GM12878 (cell line): ENCODE measurements at regions not wholly inside any gene's neighbourhood (a gene's known extent, or its start where the extent isn't known, plus 50 kb on each side); places are given as distances from the start of the nearest gene placed in this dataset.

Experiments
- ATAC-seq: fragments of 200-7000 bp; cut with Tn5 transposase; 3 replicates; pipeline ENCODE4 v1.9.1; 2020; ENCODE audit warnings: mild to moderate bottlenecking, moderate library complexity
- BruUV-seq: library from RNA; stranded (reverse); fragments of 400-500 nt; replicated peaks from 2 replicates; lab custom pipeline; 2021; lab: Mats Ljungman, UMichigan
- CTCF ChIA-PET: fragments of 300-600 bp; sonication (Branson Sonifier 250); formaldehyde crosslinking; extraction: SDS; loops from one replicate; lab custom pipeline; 2021; ENCODE audit warnings: inconsistent platforms; lab: Yijun Ruan, JAX
- POLR2A ChIA-PET: fragments of 350-600 bp; formaldehyde crosslinking; extraction: SDS; loops from one replicate; lab custom pipeline; 2021; ENCODE audit warnings: inconsistent platforms; lab: Charles Lee
- RAD21 ChIA-PET: fragments of 300-600 bp; sonication (Branson Sonifier 250); formaldehyde crosslinking; loops from one replicate; lab custom pipeline; 2023; ENCODE audit warnings: antibody characterized with exemption; ENCODE audit not compliant: unreplicated experiment; lab: Charles Lee
- SMC1A ChIA-PET: fragments of 300-600 bp; sonication (Branson Sonifier 250); formaldehyde crosslinking; loops from one replicate; lab custom pipeline; 2023; ENCODE audit not compliant: unreplicated experiment, uncharacterized antibody; lab: Charles Lee
- DNase-seq: peaks from one replicate; pipeline ENCODE4 v3.0.0-alpha.2; 2011; ENCODE audit warnings: low read depth, low spot score
- FAIRE-seq: peaks from 3 replicates; lab custom pipeline; 2011; peaks lifted over from hg19 to GRCh38; lab: Jason Lieb, UNC
- H2AFZ ChIP-seq: 2 replicates; pipeline ENCODE4 v1.6.0; 2011; ENCODE audit warnings: low read depth, low read length, control low read depth; ENCODE audit not compliant: control insufficient read depth
- H3K27ac ChIP-seq: 2 replicates; pipeline ENCODE4 v1.5.1; 2011; ENCODE audit warnings: control low read depth; ENCODE audit not compliant: control insufficient read depth, insufficient read depth
- H3K27me3 ChIP-seq, 2 experiments: replicated peaks in 1 of 2; 2 replicates each; pipeline versions ENCODE4 v1.6.0 to v1.6.1; 2011; ENCODE audit warnings: low read length in 1 of 2; ENCODE audit not compliant: control insufficient read depth in 2 of 2, insufficient read depth in 2 of 2
- H3K36me3 ChIP-seq, 2 experiments: 2 replicates each; pipeline ENCODE4 v1.5.1; 2011; ENCODE audit warnings: low read length in 1 of 2; ENCODE audit not compliant: control insufficient read depth in 2 of 2, insufficient read depth in 2 of 2
- H3K4me1 ChIP-seq: 2 replicates; pipeline ENCODE4 v1.6.1; 2011; ENCODE audit warnings: mild to moderate bottlenecking, low read length, moderate library complexity, mixed read lengths; ENCODE audit not compliant: control insufficient read depth, insufficient read depth
- H3K4me2 ChIP-seq: 2 replicates; pipeline ENCODE4 v1.6.0; 2011; ENCODE audit warnings: control low read depth; ENCODE audit not compliant: control insufficient read depth, insufficient read depth
- H3K4me3 ChIP-seq: fragments of 200-600 bp; sonication (generic); 2 replicates; pipeline ENCODE4 v1.5.1; 2016
- H3K79me2 ChIP-seq: 2 replicates; pipeline ENCODE4 v1.6.0; 2011; ENCODE audit warnings: low read length; ENCODE audit not compliant: control insufficient read depth, insufficient read depth
- H3K9ac ChIP-seq: 2 replicates; pipeline ENCODE4 v1.8.0; 2011; ENCODE audit warnings: low read length, control low read depth, mixed read lengths; ENCODE audit not compliant: control insufficient read depth, insufficient read depth
- H3K9me3 ChIP-seq: replicated peaks from 3 replicates; pipeline ENCODE4 v1.5.1; 2011; ENCODE audit warnings: mild to moderate bottlenecking, low read length; ENCODE audit not compliant: control insufficient read depth, insufficient read depth
- H4K20me1 ChIP-seq: 2 replicates; pipeline ENCODE4 v1.6.0; 2011; ENCODE audit not compliant: control insufficient read depth, insufficient read depth
- CHD2 ChIP-seq: IDR thresholded peaks from 2 replicates; pipeline ENCODE4 v1.6.1; 2011; ENCODE audit warnings: low read depth, low read length, improper control_type of control experiment, borderline replicate concordance
- POLR2AphosphoS5 ChIP-seq: IDR thresholded peaks from 2 replicates; pipeline ENCODE4 v1.6.1; 2011; ENCODE audit warnings: mild to moderate bottlenecking, low read length, inconsistent platforms
- SUPT20H ChIP-seq: IDR thresholded peaks from 2 replicates; pipeline ENCODE4 v1.6.1; 2011; ENCODE audit warnings: low read depth, mild to moderate bottlenecking, low read length, moderate library complexity, borderline replicate concordance; ENCODE audit not compliant: control insufficient read depth
- TAF1 ChIP-seq: IDR thresholded peaks from 2 replicates; pipeline ENCODE4 v1.6.1; 2011; ENCODE audit warnings: mild to moderate bottlenecking, low read depth, low read length, borderline replicate concordance
- WRNIP1 ChIP-seq: IDR thresholded peaks from 2 replicates; pipeline ENCODE4 v1.6.1; 2011; ENCODE audit warnings: low read depth, low read length, improper control_type of control experiment, borderline replicate concordance
- ZNF217 ChIP-seq: fragments of 450-650 bp; IDR thresholded peaks from 2 replicates; pipeline ENCODE4 v1.6.1; 2017; ENCODE audit warnings: antibody characterized with exemption, mild to moderate bottlenecking
- WGBS: methylation state at CpG from one replicate; pipeline ENCODE4 v1.1.6; 2016; ENCODE audit warnings: low lambda C conversion rate; ENCODE audit not compliant: insufficient replicate concordance, insufficient coverage; ENCODE audit errors: missing lambda C conversion rate; 5-methylcytosine and 5-hydroxymethylcytosine counted together
- in situ Hi-C: fragments of 300-500 bp; cut with MboI; formaldehyde crosslinking; loops from 9 replicates; pipeline ENCODE4 v1.14.3; 2018; ENCODE audit warnings: mixed read lengths
- intact Hi-C: fragments of 100-400 bp; cut with micrococcal nuclease; formaldehyde crosslinking; loops from one replicate; pipeline ENCODE4 v1.14.2; 2022; ENCODE audit not compliant: unreplicated experiment
- TF ChIP-seq, protein P1 (sequence below): fragments of 450-650 bp; formaldehyde crosslinking; IDR thresholded peaks from 2 replicates; pipeline ENCODE4 v1.4.0; 2022; ENCODE audit warnings: mild to moderate bottlenecking, moderate library complexity

DNA sequence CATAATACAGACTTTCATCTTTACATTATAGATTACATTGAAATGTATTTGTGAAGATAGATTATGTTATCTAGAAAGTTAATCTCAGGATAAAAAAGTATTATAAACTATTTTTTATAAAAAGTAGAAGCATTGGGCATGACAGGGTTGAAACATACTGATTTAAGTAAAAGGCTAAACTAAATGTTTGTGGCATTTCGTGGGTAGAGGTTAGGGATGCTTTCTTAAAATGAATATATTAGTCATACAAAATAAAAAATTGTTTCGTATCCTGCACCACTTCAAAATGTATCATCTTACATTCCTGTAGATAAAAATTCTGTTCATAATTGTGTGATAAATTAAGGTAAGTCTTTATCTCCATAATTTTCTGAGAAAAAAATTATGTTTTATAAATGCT lies 603.6 kb downstream of the SPRY1 start:
- Histone ChIP-seq H4K20me1 (no peaks in the 10 kb centered on the region), H3K9ac (no peak overlapping the region), H3K4me2 (no peak overlapping the region), H3K4me3 (no peak overlapping the region), H3K9me3 (no peaks in the 10 kb centered on the region)
- no TSS peak for BruUV-seq
- DNase-seq (no peak), ATAC-seq (no peak), FAIRE-seq (no peak)
- intact Hi-C loops: no loop called here
- in situ Hi-C loops: no loop called here
- 0% methylated on average over 2 of the region's 2 CpGs for WGBS
- ChIA-PET RAD21 (no interaction called here), SMC1A (no interaction called here)
- no peak for TF ChIP-seq WRNIP1
- TF ChIP-seq, all 136 proteins: peak for 0
- Histone ChIP-seq H3K27ac (no peak overlapping the region), H3K36me3 (no peaks in the 10 kb centered on the region), H3K27me3 (no peaks in the 10 kb centered on the region), H3K79me2 (no peaks in the 10 kb centered on the region), H3K4me1 (no peaks in the 10 kb centered on the region), H2AFZ (no peak overlapping the region)
- ChIA-PET POLR2A (no interaction called here), CTCF (no interaction called here)

DNA sequence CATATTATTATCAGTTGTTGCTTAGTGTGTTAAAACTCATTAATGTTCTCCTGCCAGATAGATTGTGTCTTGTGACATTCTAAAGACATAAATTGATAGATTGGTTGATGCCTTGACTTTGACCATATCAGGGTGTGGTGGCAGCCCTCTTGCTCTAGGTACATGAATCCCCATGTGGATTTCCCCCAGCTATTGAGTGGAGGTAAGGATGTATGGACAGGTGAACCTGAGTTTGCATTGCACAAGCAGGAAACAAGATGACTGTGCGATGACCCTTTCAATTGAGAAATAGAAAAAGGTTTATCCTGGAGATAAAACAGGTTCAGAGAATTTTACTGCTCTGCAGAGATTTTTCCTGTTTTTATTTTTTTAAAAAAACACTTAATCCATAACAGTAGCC lies 619.2 kb downstream of the SPRY1 start:
- intact Hi-C loops: no loop called here
- no peak overlapping the region for H3K9ac ChIP-seq
- H3K27me3 ChIP-seq: no peaks in the 10 kb centered on the region
- in situ Hi-C loops: no loop called here
- no peak overlapping the region for H2AFZ ChIP-seq
- TF ChIP-seq ZNF217: no peak
- no peak for TF ChIP-seq CHD2
- TF ChIP-seq, protein P1, sequence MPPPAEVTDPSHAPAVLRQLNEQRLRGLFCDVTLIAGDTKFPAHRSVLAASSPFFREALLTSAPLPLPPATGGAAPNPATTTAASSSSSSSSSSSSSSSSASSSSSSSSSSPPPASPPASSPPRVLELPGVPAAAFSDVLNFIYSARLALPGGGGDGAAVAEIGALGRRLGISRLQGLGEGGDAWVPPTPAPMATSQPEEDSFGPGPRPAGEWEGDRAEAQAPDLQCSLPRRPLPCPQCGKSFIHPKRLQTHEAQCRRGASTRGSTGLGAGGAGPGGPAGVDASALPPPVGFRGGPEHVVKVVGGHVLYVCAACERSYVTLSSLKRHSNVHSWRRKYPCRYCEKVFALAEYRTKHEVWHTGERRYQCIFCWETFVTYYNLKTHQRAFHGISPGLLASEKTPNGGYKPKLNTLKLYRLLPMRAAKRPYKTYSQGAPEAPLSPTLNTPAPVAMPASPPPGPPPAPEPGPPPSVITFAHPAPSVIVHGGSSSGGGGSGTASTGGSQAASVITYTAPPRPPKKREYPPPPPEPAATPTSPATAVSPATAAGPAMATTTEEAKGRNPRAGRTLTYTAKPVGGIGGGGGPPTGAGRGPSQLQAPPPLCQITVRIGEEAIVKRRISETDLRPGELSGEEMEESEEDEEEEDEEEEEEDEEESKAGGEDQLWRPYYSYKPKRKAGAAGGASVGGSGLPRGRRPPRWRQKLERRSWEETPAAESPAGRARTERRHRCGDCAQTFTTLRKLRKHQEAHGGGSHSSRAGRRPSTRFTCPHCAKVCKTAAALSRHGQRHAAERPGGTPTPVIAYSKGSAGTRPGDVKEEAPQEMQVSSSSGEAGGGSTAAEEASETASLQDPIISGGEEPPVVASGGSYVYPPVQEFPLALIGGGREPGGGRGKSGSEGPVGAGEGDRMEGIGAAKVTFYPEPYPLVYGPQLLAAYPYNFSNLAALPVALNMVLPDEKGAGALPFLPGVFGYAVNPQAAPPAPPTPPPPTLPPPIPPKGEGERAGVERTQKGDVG (CRISPR knock-in tag): no peak
- TF ChIP-seq SUPT20H: no peak
- TF ChIP-seq TAF1: no peak
- TF ChIP-seq POLR2AphosphoS5: no peak
- TF ChIP-seq, all 136 proteins: peak for 0
- ATAC-seq: no peak
- Histone ChIP-seq H3K27ac (no peak overlapping the region), H3K36me3 (no peaks in the 10 kb centered on the region), H3K4me3 (no peak overlapping the region), H3K79me2 (no peaks in the 10 kb centered on the region), H3K4me2 (no peak overlapping the region), H3K4me1 (0 out of 2 replicates have a peak, but pooled peaks cover 4% of the 10 kb centered on the region), H3K9me3 (no peaks in the 10 kb centered on the region), H4K20me1 (no peaks in the 10 kb centered on the region)
- no peak for DNase-seq
- POLR2A ChIA-PET: no interaction called here
- SMC1A ChIA-PET: no interaction called here
- FAIRE-seq: no peak
- CTCF ChIA-PET: no interaction called here
- RAD21 ChIA-PET: no interaction called here
- 47% methylated on average over 1 of the region's 1 CpG for WGBS
- BruUV-seq: no TSS peak
